ENCODE measurements at regions not wholly inside any gene's neighbourhood (a gene's known extent, or its start where the extent isn't known, plus 50 kb on each side); places are given as distances from the start of the nearest gene placed in this dataset.
A peak's percentile ranks its signal among the peaks of the same experiment; 100 is the strongest.
"Not testable (repeated sequence)": the region's sequence is repeated elsewhere in the genome, so short reads cannot be mapped to it uniquely, and the experiment has no call there.

DNA sequence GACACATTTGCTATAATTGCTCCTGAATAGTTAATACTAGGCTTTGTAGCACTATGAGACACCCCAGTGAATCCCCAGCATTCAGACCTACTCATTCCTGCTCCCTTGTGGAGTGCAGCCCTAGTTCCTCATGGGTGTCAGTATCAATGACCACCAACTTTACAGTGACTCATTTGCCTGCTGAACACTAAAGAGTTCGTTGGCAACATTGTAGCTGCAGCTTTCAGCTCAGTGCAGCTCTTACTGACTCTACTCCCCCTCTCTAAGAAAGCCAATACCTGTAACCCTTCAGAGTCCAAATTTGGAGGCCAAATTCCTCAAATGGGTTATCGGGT is 127.1 kb upstream of the MTPN start:
- no peak for DNase-seq

DNA sequence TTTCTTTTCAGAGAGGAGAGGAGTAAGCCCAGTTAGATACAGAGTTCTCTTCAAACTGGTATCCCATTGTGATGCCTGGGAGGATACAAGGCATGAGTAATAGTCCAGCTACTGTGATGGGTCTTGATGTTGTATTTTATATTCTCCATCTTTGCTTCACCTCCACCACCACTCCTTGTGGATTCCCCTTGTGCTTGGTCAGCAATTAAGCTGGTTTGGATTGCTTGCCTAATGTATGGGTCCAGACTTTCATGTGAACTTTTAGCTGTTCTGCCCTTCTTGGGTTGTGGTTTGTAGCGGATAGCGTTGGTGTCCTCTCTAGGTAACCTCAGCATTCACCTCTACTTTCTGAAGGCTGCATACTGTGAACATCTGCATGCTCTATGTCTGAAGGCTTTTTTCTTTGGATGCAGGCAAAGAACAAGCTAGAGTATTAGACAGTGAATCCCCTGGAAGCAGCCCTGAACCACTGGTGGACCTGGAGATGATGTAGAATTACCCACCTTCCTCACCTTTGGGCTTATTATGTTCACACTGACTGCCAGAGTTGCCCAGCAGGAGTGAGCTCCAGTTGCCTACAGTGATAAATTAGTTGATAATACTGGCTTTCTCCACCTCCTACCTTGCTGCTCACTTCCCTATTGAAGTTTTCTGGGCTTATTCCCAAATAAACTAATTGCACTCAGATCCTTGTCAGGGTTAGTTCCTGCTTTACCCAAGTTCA is 126.5 kb upstream of the MTPN start:
- DNase-seq, result no peak

DNA sequence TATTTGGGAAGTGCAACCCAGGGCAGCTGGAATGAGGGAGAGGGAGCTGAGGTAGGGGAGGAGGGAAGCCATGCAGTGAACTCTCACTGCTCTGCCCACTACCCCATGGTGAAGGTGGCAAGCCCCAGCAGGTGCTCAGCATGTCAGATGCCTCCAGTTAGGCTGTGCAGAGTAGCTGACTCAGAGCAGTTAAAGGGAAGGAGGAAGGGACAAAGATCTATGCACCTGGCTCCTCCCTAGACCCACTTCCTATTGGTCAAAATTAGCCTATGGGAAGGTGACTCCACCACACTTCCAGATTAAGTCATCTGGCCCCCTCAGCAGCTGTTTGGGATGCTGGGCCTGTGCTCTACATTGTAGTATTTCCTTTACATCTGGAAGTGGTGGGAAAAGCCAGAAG is 125.7 kb upstream of the MTPN start:
- no peak for DNase-seq

DNA sequence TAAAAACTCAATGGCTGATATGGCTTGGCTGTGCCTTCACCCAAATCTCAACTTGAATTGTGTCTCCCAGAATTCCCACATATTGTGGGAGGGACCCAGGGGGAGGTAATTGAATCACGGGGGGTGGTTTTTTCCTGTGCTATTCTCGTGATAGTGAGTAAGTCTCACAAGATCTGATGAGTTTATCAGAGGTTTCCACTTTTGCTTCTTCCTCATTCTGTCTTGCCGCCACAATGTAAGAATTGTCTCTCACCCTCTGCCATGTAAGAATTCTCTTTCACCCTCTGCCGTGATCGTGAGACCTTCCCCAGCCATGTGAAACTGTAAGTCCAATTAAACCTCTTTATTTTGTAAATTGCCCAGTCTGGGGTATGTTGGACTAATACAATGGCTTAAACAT is 115.6 kb upstream of the MTPN start:
- not testable (repeated sequence) for DNase-seq

DNA sequence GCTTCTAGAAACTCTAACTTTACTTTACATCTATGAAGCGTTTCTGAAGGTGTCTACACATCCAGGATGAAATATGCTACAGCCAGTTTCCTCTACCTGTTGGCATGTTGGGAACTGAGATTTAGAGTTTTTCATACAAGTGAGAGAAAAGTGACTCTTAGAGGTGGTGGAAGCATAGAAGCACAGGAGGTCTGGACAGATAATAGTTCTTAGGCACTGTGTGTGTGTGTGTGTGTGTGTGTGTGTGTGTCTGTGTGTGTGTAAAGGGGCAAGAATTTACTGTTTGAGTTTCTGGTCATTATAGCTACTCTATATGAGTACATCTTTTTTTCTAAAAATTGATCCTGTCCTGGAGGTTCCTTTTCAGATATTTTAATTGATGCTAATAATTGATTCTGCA is 110.7 kb upstream of the MTPN start:
- no peak for DNase-seq

DNA sequence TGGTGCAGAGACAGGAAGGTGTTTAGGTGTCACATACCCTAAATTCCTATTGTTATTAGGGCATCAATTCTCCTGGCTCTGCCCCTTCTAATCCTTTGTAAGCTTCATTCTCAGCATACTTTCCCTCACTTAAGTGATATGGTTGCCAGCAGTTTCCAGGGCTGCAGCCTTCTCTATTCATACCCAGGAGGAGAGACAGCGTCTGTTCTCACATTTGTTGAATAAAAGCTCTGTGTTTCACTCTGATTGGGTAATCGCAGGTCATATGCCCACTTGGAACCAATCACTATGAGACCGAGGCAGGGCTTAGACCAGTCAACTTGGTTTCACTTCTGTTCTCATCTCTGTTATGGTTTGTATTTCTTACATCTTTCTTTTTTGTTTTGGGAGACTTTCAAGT is 109.6 kb upstream of the MTPN start:
- no peak for DNase-seq

DNA sequence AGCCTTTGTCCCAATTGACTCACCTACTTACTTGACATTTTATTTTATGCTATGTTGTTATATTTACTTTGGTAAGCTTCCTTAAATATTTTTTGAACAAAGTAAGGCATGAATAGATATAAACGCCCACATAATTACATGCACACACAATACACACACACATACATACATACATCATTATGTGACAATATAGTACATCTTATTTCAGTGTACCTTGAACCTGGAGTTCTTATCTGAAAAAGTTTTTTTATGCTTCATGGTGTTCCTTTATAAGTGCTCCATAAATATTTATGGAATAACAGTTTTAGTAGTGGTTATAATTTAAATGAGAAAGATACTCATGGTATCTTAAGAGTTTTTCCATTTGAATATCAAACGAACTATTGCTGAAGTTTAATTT is 102.8 kb upstream of the MTPN start:
- DNase-seq, result no peak

DNA sequence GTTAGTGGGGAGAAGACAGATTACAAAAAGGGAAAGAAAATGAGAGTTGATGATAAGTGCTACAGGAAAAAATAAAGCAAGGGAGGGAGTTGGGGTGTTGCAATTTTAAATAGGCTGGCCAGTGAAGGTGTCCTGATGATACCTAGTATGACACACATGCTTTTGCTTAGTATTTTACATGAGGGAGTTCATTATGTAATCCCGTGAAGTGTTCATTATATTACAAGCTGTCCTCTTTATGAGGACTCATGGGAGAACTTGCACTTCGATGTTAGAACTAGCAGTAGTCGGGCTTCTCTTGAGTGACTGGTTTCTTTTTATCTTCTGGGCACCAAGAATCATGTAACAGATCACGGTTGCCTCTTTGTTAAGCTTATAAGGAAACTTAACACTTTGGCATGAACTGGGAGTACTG is 102.3 kb upstream of the MTPN start:
- DNase-seq, result no peak

DNA sequence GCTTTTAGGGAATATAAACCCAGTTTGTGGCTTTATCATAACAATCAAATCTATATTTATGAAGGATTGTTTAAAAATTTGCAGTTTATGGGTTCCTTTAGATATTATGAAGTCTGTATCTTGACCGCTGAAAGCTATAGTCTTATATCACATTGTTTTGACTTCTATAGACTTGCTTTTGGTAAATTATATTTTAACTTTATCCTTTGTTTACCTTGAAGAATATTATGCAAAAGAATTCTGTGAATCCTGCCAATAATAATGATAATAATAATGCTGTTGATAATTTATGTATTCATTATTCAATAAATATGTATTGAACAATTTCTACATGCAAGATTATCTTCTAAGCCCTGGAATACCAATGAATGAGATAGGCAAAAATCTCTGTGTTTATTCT is 101.9 kb upstream of the MTPN start:
- no peak for DNase-seq

DNA sequence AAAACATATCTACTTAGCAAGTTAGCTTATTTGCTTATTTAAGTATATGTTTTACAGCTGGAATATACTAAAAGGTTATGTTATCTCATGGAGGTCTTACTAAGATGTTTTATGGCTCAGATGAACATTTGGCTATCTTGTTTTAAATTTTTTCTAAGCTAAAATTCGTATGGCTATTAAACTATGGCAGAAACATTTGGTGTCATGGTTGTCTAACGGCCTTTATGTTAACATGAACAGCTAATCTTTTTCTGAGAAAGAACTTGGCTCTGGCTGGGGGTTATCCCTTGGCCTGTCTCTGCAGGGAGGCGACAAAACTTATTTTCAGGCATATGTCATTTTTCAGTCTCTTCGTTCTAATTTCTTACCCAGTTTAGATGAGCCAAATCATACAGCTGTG is 101.5 kb upstream of the MTPN start:
- no peak for DNase-seq

DNA sequence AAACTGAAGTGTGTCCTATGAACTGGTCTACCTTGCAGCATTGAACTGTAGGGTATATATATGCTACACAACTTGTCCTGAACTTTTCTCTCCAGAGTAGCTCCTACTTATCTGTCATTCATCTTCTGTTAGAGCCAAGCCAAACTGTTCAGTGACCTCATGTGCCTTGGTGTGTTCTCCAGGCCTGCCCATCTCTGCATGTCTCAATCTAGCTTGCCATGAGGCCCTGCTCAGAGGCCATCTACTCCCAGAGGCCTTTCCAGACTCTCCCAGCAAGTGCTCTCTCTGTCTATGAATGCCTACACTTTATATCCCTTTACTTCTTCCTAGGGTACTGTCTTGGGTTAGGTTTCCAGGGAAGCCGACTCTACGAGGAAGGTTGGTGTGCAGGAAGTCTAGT is 99.8 kb upstream of the MTPN start:
- no peak for DNase-seq

DNA sequence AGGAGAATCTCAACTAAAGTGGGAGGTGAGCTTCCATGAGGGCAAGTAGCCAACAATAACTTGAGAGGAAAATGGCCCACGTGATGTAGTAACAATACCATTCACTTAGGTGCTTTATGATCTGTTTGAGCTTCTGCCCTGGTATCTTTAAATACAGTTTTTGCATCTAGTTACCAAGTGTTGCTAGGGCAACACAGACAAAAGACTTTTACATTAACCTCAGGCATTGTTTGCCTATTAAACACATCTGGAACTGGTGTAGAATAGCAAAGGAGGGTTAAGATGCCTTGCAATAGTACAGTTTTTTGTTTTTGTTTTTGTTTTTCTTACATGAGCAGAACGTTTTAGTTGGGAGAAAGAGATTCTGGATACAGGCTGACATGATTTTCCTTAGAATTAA is 97.7 kb upstream of the MTPN start:
- DNase-seq, result peak; percentile 55

DNA sequence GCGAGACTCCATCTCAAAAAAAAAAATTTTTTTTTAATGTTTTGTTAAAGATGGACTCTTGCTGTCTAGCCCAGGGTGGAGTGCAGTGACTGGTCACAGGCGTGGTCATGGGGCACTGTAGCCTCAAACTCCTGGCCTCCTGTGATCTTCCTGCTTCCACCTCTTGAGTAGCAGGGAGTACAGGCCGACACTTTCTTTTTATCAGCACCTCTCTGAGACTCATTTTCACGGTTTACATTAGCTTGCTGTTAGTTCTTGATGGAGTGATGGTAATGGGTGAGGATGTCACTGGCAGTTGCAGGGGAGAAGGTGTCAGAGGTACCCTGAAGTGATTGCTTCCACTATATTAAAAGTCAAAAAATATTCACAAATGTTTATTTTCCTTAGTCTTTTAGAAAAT is 95.3 kb upstream of the MTPN start:
- no peak for DNase-seq

DNA sequence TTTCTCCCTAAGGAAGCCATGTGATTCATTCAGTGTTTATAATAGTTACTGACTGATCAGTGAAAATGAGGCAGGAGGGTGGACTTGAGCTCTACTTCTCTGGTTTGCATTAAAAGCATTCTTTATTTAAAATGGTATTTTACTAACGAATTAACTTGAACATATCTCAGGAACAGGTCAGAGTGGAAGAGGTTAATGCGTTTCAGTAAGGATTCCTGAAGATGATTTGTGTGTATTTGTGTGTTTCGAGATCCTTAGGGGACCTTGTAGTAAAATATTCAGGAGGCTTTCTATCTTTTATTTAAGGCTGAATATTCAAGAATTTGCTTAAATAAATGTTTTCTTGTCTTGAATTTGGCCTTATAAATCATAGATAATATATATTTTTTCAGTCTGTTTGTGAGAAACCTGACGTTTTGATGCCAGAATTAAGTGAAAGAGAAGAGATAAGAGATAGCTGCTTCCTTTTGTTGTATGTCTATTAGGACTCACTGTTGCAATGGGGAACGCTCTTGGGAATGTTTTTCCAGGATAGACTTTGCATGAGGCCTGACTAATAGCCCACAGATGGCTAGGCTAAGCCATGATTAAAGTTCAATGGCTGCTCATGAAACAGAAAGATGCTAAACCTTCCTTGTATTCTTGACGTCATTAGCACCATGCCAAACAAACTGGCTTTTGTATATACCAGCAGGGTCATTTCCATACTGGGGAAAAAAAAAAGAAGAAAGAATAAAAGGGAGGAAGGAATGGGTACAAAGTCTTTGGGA is 93.8 kb upstream of the MTPN start:
- DNase-seq, result no peak

DNA sequence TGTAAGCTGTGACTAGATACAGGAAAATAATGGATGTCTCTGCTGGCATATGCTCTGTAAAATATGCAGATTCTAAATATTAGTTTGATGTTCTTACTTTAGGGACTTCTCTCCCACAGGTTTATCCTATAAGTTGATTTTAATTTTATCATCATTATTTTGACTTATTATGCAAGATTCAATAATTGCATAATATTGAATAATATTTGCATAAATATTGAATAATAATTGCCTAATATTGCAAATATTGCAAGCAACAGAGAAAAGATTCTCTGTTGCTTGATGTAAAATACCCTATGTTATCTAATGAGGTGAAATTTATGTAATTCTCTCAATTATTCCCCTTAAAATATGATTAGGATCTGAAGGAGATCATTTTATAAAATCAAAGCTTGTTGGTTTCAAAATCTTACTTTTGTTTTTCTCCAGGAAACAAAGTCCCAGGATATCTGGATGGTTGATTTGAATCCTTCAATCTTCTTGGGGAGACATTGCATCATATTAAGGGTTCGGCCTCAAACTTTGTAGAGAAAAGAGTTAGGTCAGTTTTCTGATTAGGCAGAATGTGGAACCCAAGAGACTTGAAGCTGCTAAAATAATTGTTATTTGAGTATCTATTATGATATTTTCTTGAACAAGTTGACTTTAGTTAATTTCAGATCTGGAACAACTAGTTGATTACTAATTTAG is 92.8 kb upstream of the MTPN start:
- DNase-seq, result no peak

DNA sequence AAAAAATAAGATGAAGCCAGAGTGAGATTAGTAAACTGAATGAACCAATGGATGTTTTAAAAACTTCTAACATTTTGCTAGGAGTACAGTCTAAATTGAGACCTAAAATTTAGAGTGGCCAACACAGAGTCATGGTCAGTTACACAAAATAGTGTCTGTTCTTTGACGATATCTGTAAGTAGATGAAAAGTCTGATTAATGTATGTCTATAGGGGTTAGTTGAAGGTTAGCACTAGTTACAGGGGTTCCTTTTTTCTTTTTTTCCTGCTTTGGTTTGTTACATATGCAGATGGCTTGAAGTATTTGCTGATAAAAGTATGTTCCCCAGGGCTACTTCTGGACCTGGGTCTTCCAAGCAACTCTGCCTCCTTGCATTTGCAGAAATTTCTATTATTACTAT is 90.1 kb upstream of the MTPN start:
- no peak for DNase-seq

DNA sequence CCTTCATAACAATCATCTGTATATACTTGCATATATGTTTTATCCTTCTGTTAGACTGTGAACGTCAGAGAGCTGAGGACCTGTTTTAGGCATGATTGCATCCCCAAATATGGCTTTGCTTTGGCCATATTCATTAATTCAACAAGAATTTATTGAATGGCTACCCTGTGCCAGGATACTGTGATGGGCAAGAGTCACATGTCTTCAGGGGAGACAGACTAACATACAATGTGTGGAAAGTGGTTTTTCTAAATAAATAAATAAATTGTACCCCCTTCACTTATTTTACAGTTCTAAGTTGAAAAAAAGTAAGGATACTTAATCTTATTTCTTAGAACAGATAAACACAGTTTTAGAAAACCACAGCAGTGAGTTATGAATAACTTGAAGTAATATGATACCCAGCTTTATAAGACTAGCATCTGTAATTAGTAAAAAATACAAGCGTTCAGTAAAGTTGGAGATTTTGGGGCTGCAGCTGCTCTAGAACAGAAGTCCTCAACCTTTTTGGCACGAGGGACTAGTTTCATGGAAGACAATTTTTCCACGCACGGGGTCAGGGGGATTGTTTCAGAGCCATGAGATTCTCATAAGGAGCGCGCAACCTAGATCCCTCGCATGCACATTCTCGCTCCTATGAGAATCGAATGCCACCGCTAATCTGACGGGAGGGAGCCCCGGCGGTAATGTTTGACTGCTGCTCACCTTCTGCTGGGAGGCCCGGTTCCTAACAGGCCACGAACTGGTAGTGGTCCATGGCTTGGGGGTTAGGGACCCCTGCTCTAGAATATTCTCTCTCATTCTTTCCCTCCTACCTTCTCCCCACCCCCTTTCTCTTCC is 89.4 kb upstream of the MTPN start:
- no peak for DNase-seq

DNA sequence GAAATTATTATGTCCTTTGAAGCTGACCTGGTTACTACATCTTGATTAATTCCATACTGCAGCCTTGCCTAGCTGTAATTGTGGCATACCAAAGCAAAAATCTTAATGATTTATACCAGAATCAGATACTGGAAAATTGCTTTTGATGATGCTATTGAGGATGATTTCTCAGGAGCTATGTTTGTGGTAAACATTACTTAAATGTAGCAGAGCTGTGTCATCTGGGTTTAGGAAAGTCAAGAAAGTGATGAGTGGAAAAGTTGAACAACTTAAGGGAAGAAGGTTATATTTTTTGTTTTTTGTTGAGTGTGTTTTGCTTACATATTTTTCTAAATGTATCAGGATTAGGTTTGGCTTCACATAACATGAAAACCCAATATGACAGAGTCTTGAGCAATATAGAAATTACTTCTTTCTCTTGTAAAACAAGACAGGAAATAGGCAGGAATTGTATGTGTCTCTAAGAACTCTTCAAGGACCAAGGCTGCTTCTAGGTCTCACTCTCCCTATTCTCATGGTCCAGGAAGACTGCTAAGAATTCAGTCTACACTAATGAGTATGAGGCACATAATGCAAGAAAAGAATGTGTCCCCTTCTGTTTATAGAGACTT is 87.6 kb upstream of the MTPN start:
- no peak for DNase-seq

DNA sequence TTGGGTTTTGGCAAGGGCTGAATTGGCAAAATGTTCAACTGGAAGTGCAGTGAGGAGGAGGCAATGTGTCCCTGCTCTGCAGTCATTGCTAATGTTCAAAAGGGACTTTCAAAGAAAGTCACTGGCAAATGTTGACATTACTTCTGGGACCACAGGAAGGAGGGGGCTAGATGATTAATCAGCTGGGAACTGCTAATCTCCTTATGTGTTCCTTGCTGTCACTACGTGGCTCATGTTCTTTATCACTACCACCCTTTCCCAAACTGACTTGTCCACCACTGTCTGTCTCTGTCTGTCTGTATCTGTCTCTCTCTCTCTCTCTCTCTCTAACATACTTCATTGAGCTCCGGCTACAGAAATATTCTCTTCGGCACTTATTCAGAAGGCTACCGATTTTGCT is 86.9 kb upstream of the MTPN start:
- no peak for DNase-seq

DNA sequence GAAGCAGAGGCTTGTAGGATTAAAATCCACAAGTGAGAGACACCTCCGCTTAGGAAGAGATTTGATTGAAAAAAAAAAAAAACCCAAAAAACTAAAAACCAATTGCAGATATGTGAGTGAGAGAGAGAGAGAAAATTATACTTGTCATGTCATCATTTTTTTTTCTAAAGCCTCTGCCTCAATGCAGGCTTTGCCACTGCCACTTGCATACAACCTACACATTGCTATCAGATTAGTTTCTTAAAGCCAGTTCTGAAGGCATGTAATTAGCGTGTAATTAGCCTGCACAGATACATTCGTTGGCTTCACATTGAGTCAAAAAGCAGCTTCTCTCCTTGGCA is 86.1 kb upstream of the MTPN start:
- no peak for DNase-seq

DNA sequence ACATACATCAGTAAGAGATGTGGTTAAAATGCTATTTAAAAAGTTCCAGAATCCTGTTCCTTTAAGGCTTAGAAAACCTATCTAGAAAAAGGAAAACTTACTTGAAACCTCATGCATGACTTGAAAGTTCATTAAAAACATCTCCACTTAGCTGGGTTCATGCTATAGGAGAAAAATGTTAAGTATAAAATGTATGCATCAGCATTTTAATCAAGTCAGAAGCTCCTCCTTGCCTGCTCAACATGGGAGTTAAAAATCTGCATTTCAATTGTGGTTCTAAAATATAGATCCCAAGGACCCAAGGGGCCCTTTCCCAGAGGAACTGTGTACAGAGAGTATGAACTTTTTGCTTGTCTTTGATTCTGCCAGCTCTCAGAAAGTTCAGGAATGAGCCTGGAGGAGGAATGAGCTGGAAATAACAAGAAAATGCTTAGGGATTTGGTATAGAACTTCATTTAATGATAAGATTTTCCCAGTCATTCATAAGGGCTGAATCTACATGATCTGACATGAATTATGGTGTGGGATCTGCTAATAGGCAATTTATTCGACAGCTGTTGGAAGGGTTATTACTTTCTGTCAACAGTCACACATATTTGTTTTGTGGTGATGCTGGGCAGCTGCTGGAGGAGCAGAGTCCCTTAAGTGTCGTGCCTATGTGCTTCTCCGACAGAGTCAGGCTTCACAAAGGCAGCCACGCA is 85.6 kb upstream of the MTPN start:
- DNase-seq, result peak; percentile 74

DNA sequence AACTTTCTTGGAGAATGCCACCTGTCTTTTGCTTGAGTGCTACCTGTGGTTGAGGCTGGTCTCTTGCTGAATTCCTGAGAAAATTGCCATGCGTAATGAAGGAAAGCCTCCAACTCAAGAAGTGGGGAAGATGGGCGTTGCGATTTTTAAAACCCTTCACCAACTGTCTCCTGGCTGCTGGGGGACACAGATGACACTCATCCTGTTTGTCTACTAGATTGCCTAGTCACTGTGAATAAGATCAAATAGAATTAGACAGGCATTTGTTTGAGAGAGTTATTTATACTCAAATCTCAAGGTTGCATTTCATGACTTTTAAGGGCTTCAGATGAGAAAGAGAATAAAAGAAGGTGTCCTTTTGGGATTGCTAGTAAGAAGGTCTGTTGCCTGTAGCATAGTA is 84.3 kb upstream of the MTPN start:
- no peak for DNase-seq

DNA sequence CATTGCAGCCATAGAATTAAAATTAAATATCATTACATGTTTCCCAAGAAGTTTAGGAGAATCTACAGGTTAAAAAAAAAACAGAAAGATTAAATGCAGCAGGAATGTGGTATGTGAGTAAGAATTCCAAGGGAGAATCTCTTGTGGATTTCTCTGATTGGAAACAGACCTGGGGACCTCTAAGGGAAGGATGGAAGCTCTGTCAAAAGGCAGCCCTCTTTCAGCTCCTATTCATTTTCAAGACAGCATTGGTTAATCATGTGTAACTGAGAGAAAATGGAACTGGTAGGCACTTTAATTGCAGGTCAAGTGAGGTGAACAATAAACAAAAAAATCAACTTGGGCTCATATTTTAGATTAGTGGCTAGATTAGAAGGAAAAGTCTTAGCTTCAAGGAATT is 81.4 kb upstream of the MTPN start:
- DNase-seq, result no peak

All from NCI-H774 (cell line).